Activated CD4-positive, alpha-beta memory T cell treated with anti-CD3 and anti-CD28 coated beads, Interleukin-2, amount 10 ng/mL, durations not matched to agents 7 days and 5 days (primary cell): ENCODE measurements at regions not wholly inside any gene's neighbourhood (a gene's known extent, or its start where the extent isn't known, plus 50 kb on each side); places are given as distances from the start of the nearest gene placed in this dataset.
"Not testable (repeated sequence)": the region's sequence is repeated elsewhere in the genome, so short reads cannot be mapped to it uniquely, and the experiment has no call there.

Source experiments
- CTCF ChIA-PET: fragments of 350-600 bp; sonication (Branson Sonifier 250); formaldehyde crosslinking; loops from one replicate; lab custom pipeline; 2021; ENCODE audit warnings: antibody characterized with exemption, inconsistent platforms; lab: Charles Lee
- POLR2A ChIA-PET: fragments of 350-600 bp; sonication (Branson Sonifier 250); formaldehyde crosslinking; loops from one replicate; lab custom pipeline; 2021; ENCODE audit warnings: antibody characterized with exemption; lab: Charles Lee
- DNase-seq: peaks from one replicate; pipeline ENCODE4 v3.0.0-alpha.2; 2020
- H3K27ac Mint-ChIP-seq: one replicate; pipeline ENCODE4 v1.8.0; 2021; ENCODE audit warnings: mild to moderate bottlenecking, mixed read lengths
- H3K27me3 Mint-ChIP-seq: one replicate; pipeline ENCODE4 v1.8.0; 2021; ENCODE audit warnings: mixed read lengths
- H3K36me3 Mint-ChIP-seq: one replicate; pipeline ENCODE4 v1.8.0; 2021; ENCODE audit warnings: low read depth, mixed read lengths
- H3K4me1 Mint-ChIP-seq: one replicate; pipeline ENCODE4 v1.8.0; 2021; ENCODE audit warnings: mixed read lengths
- H3K4me3 Mint-ChIP-seq: one replicate; pipeline ENCODE4 v1.8.0; 2021; ENCODE audit warnings: mild to moderate bottlenecking, mixed read lengths
- H3K9me3 Mint-ChIP-seq: one replicate; pipeline ENCODE4 v1.8.0; 2021; ENCODE audit warnings: mixed read lengths

DNA sequence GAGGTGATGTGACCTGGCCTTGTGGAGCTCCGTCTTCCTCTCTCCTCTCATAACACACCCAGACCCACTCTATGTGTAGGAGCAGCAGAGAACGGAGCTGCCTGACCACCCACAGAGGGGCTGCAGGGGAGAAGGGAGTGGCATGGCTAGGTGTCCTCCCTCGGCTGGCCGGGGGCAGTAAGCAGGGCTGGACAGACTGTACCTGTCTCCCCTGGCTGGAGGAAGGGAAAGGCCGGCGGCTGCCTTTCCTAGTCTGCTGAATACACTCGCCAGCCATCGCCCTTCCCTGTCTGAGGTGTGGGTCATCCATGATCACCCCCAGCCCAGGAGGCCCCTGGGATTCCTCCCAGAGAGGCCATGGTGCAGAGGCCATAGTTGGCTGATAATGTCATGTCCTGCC is 187.2 kb upstream of the AJAP1 start:
- no peaks in the 10 kb centered on the region for H3K4me1 Mint-ChIP-seq
- H3K36me3 Mint-ChIP-seq, result no peaks in the 10 kb centered on the region
- H3K27ac Mint-ChIP-seq, result no peak overlapping the region
- H3K27me3 Mint-ChIP-seq, result no peaks in the 10 kb centered on the region
- H3K9me3 Mint-ChIP-seq, result no peaks in the 10 kb centered on the region
- DNase-seq, result no peak
- no peak overlapping the region for H3K4me3 Mint-ChIP-seq
- ChIA-PET CTCF (no interaction called here), POLR2A (no interaction called here)

DNA sequence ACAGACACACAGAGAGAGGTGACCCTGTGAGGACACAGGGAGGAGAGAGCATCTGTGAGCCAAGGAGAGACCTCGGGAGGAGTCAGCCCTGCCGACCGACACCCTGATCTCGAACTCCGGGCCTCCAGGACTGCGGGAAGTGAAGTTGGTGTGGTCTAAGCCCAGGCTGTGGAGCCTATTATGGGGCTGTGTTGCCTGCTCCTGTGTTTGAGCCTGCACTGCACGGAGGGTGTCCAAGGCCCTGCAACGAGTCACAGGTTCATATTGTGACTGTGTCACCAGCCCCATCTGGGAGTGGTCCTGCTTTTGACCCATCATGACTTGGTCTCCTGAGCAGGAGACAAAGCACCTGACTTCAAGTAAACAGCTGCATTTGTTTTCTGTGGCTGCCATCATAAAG is 186.0 kb upstream of the AJAP1 start:
- no peaks in the 10 kb centered on the region for H3K27me3 Mint-ChIP-seq
- no peaks in the 10 kb centered on the region for H3K4me1 Mint-ChIP-seq
- H3K27ac Mint-ChIP-seq, result no peak overlapping the region
- no peak for DNase-seq
- ChIA-PET POLR2A (no interaction called here), CTCF (no interaction called here)
- no peaks in the 10 kb centered on the region for H3K9me3 Mint-ChIP-seq
- H3K4me3 Mint-ChIP-seq, result no peak overlapping the region
- H3K36me3 Mint-ChIP-seq, result no peaks in the 10 kb centered on the region

DNA sequence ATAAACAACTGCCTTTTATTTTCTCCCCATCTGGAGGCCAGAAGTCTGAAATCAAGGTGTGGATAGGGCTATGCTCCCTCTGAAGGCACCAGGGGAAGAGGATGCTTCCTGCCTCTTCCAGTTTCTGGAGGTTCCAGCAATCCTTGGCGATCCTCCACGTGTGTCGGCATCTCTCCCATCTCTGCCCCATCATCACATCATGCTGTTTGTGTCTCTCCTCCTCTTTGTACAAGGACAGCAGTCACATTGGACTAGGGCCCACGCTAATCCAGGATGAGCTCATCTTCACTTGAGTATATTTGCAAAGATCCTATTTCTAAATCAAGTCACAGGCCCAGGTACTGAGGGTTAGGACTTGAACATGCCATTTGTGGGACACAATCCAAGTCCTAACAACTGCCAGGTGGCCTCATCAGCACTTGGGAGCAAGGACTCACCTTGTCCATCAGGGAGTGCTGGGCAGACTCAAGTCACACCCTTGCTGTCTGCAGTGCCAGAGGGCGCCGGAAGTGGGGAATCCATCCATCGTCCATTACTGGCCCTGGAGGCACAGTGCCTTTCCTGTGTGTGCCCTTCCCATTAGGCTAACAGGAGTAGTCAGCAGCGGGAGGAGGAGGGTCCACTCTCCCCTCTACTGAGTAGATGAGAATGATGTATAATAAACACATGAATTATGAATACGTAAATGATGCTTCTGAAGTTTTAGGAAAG is 185.4 kb upstream of the AJAP1 start:
- Mint-ChIP-seq H3K27me3 (no peaks in the 10 kb centered on the region), H3K36me3 (no peaks in the 10 kb centered on the region), H3K27ac (no peak overlapping the region), H3K4me3 (no peak overlapping the region), H3K9me3 (no peaks in the 10 kb centered on the region), H3K4me1 (no peaks in the 10 kb centered on the region)
- POLR2A ChIA-PET, result no interaction called here
- no peak for DNase-seq
- CTCF ChIA-PET, result no interaction called here

DNA sequence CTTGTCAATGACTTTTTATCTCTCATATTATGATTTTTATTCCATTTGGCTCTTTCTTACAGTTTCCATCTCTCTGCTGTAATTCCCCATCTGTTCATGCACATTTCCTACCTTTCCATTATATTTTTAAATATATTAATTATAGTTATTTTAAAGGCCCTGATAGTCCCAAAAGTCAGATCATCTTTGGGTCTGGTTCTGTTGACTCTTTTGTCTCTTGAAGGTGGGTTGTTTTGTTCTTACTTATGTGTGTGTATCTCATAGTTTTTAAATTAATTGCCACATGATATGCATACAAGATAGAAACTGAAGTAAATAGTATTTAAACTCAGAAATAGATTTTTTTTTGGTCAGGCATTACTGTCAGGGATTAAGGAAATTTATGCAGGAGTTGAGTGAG is 178.0 kb upstream of the AJAP1 start:
- H3K27me3 Mint-ChIP-seq, result no peaks in the 10 kb centered on the region
- peaks cover 5% of the 10 kb centered on the region for H3K9me3 Mint-ChIP-seq
- no peak overlapping the region for H3K27ac Mint-ChIP-seq
- no peaks in the 10 kb centered on the region for H3K4me1 Mint-ChIP-seq
- DNase-seq, result no peak
- POLR2A ChIA-PET, result no interaction called here
- H3K4me3 Mint-ChIP-seq, result no peak overlapping the region
- CTCF ChIA-PET, result no interaction called here
- no peaks in the 10 kb centered on the region for H3K36me3 Mint-ChIP-seq

DNA sequence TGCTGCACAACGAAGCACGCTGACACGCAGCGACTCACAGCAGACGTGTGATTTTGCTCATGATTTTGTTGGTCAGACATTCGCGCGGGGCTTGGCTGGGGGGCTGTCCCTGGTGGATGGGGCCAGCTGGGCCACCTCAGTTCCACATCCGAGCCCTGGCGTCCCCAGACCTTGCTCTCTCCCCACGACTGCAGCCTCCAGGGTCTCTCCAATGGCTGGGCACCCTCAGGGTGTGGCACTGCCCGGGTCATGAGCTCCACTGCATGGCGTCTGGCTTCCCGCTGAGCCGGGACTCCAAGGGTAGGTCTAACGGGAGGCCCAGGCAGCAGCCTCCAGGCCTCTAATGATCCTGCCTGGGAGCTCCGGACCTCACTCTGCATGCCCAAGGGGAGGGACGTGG is 173.0 kb upstream of the AJAP1 start:
- no peaks in the 10 kb centered on the region for H3K36me3 Mint-ChIP-seq
- H3K9me3 Mint-ChIP-seq, result peaks cover 5% of the 10 kb centered on the region
- no peak overlapping the region for H3K4me3 Mint-ChIP-seq
- H3K27me3 Mint-ChIP-seq, result no peaks in the 10 kb centered on the region
- no peak for DNase-seq
- CTCF ChIA-PET, result no interaction called here
- no peaks in the 10 kb centered on the region for H3K4me1 Mint-ChIP-seq
- POLR2A ChIA-PET, result no interaction called here
- no peak overlapping the region for H3K27ac Mint-ChIP-seq

DNA sequence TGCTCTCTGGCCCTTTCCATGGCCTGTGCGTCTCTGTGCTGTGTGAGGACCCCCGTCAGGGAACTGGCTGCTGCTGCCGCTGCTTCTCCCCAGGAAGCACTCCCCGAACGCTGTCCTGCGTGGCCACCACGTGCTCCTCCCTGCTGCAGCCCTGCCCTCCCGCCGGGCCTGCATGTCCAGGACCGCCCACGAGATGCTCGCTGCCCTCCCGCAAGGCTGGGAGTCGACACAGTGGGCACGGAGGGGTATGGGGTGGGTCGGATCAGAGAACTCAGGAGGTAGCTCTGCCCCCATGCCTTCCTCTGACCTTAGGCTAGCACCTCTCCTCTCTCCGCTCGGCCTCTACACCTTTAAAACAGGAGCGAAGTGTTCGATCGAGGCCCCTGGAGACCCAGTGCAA is 171.9 kb upstream of the AJAP1 start:
- ChIA-PET CTCF (no interaction called here), POLR2A (no interaction called here)
- peaks cover 3% of the 10 kb centered on the region for H3K9me3 Mint-ChIP-seq

DNA sequence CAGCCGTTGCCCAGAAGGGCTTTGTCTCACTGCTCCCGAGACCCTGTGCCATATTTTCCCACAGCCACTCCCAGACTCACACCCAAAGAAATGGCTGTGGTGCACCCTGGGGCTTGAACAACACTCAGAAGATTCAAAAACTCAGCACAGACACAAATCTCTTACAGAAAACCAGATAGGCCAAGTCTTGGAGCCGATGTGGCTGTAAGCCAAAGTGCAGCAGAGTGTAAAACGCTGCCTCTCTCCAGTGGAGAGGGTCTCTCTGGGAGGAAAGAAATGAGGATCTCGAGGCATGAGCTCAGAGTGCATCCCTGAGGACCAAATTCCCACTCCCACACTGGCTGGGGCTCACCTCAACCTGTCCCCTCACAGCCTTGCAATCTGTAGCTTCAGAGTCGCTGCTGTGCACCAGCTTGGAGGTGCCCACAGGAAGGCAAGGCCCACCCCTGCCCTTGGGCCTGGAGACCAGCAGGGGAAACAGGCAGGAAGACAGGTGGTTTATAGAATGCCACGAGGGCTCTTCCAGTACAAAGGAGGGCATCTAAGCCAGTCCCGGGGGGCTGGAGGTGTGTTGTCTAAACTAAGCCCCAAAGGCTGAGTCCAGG is 171.3 kb upstream of the AJAP1 start:
- Mint-ChIP-seq H3K9me3 (no peaks in the 10 kb centered on the region), H3K27ac (no peak overlapping the region), H3K4me3 (no peak overlapping the region), H3K36me3 (no peaks in the 10 kb centered on the region), H3K4me1 (no peaks in the 10 kb centered on the region), H3K27me3 (no peaks in the 10 kb centered on the region)
- ChIA-PET POLR2A (no interaction called here), CTCF (no interaction called here)
- DNase-seq, result no peak

More for the DNA sequence above, 171.9 kb upstream of the AJAP1 start:
- no peaks in the 10 kb centered on the region for H3K36me3 Mint-ChIP-seq
- H3K27ac Mint-ChIP-seq, result no peak overlapping the region
- no peak overlapping the region for H3K4me3 Mint-ChIP-seq
- no peaks in the 10 kb centered on the region for H3K4me1 Mint-ChIP-seq
- no peak for DNase-seq
- no peaks in the 10 kb centered on the region for H3K27me3 Mint-ChIP-seq

DNA sequence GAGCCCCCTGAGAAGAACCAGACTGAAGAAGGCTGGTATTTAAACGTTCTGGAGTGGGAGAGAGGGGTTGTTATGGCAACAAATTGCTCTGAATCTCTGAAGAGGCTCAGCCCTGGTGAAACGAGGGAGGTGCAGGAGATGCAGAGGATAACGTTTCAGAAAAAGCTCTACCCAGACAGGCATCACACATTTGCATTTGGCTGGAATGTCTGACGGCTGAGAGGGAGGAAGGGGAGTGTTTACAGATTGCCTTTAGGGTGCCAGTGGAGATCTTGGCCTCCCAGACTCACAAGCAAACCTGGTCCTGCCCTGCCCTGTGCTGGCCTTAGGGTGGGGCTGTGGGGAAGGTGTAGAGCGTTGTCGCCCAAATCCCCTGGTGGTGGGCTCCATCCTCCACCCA is 169.0 kb upstream of the AJAP1 start:
- POLR2A ChIA-PET, result no interaction called here
- no peak overlapping the region for H3K4me3 Mint-ChIP-seq
- no peaks in the 10 kb centered on the region for H3K36me3 Mint-ChIP-seq
- no peaks in the 10 kb centered on the region for H3K9me3 Mint-ChIP-seq
- CTCF ChIA-PET, result no interaction called here
- H3K27me3 Mint-ChIP-seq, result no peaks in the 10 kb centered on the region
- H3K27ac Mint-ChIP-seq, result no peak overlapping the region
- no peaks in the 10 kb centered on the region for H3K4me1 Mint-ChIP-seq
- DNase-seq, result no peak

DNA sequence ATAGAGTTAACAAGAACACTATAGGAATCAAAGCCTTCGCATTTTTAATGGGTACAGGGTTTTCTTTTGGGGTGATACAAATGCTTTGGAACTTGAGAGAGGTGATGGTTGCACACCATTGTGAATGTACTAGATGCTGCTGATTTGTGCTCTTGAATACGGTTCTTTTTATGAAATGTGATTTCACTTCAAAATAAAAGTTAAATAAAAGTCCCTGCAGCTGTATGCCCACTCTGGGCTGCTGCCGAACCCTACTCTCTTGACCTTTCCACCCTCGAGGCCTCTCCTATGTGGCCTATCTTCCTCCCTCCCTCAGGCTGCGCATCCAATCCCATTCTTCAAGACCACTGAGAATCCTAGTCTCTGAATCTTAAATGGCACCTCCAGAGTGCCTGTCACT is 168.5 kb upstream of the AJAP1 start:
- Mint-ChIP-seq H3K27me3 (no peaks in the 10 kb centered on the region), H3K9me3 (no peaks in the 10 kb centered on the region), H3K36me3 (no peaks in the 10 kb centered on the region), H3K4me3 (no peak overlapping the region), H3K4me1 (no peaks in the 10 kb centered on the region), H3K27ac (no peak overlapping the region)
- POLR2A ChIA-PET, result no interaction called here
- DNase-seq, result no peak
- CTCF ChIA-PET, result no interaction called here

DNA sequence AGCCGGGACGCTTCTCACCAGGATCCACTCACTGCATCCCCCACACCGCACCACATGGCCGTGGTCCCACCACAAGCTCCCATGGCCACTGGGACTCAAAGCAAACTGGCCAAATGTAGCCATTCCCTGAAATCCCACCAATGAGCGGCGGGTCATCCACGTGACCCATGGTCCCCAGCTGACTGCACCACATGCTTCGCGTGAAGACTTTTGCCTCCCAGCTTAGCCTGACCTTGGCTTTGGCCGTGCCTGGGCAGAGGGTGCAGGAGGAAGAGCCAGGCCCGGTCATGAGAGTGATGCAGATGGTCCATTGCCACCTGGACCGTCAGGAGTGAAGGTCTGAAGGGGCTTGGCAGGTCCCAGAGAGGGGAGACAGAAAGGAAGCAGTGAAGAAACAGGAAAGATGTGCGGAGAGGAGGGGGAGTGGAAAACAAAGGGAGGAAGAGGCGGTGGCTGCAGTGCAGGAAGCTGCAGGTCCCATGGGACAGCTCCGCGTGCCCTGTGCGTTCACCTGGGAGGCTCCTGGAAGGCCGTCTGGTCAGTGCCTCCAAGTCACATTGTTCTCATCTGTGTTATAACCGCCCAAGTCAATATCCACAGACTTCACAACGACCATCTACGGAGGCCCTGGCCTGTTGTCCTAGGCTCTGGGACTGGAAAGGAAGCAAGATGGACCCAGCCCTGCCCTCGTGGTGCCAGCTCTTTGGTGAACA is 167.8 kb upstream of the AJAP1 start:
- H3K27me3 Mint-ChIP-seq, result no peaks in the 10 kb centered on the region
- ChIA-PET CTCF (no interaction called here), POLR2A (no interaction called here)
- no peak overlapping the region for H3K27ac Mint-ChIP-seq
- no peak overlapping the region for H3K4me3 Mint-ChIP-seq
- no peaks in the 10 kb centered on the region for H3K4me1 Mint-ChIP-seq
- no peaks in the 10 kb centered on the region for H3K36me3 Mint-ChIP-seq
- no peak for DNase-seq
- H3K9me3 Mint-ChIP-seq, result no peaks in the 10 kb centered on the region

DNA sequence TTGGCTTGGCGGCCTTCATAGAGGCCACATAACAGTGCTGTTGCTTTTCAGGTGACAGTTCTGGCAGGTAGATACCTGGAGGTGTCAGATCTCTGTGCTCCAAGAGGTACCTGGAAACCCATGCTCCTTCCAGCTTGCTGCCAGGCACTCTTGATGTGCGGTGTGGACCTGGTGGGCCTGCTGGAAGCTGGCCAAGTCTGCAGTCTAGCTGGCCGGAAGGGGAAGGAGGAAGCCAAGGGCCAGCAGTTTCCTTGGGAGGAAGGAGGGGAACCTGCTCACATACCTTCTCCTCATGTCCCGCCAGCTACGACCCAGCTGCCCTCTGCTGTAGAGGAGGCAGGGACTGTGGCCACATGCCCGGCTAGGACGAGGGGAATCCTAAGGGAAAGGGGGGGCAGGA is 166.4 kb upstream of the AJAP1 start:
- CTCF ChIA-PET, result no interaction called here

DNA sequence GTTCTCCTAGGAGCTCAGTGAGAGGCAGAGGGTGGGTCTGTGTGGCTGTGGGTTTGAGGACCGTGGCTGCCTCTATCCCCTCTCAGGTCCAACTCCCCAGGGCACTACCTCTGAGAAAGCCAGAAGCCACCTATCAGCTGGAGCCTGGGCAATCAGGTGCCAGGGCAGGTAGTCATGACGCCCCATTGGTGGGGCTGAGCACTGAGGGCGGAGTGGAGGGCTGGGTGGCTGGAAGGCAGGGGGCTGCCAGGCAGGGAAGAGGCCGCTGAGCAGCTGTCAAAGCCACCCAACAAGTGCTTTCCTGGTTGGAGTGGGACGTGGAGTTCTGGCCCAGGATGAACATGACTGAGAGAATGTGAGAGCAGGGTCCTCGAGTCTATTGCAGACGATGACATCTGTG is 164.9 kb upstream of the AJAP1 start:
- CTCF ChIA-PET, result no interaction called here
- H3K36me3 Mint-ChIP-seq, result no peaks in the 10 kb centered on the region
- no peaks in the 10 kb centered on the region for H3K9me3 Mint-ChIP-seq
- no peak for DNase-seq
- no peaks in the 10 kb centered on the region for H3K4me1 Mint-ChIP-seq
- H3K4me3 Mint-ChIP-seq, result no peak overlapping the region
- POLR2A ChIA-PET, result no interaction called here
- no peak overlapping the region for H3K27ac Mint-ChIP-seq
- H3K27me3 Mint-ChIP-seq, result no peaks in the 10 kb centered on the region

More for the DNA sequence above, 166.4 kb upstream of the AJAP1 start:
- DNase-seq, result no peak
- Mint-ChIP-seq H3K9me3 (no peaks in the 10 kb centered on the region), H3K27me3 (no peaks in the 10 kb centered on the region), H3K4me1 (no peaks in the 10 kb centered on the region), H3K27ac (no peak overlapping the region), H3K4me3 (no peak overlapping the region), H3K36me3 (no peaks in the 10 kb centered on the region)
- POLR2A ChIA-PET, result no interaction called here

DNA sequence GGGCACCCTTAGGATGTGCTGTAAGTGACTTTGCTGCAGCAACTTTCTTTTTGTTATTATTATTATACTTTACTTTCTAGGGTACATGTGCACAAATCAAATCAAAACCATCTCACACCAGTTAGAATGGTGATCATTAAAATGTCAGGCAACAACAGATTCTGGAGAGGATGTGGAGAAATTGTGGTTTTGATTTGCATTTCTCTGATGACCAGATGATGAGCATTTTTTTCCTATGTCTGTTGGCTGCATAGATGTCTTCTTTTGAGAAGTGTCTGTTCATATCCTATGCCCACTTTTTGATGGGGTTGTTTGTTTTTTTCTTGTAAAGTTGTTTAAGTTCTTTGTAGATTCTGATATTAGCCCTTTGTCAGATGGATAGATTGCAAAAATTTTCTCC is 164.4 kb upstream of the AJAP1 start:
- H3K36me3 Mint-ChIP-seq, CTCF ChIA-PET, H3K4me3 Mint-ChIP-seq, DNase-seq, H3K27ac Mint-ChIP-seq, H3K9me3 Mint-ChIP-seq, H3K27me3 Mint-ChIP-seq, H3K4me1 Mint-ChIP-seq, POLR2A ChIA-PET: not testable (repeated sequence)

DNA sequence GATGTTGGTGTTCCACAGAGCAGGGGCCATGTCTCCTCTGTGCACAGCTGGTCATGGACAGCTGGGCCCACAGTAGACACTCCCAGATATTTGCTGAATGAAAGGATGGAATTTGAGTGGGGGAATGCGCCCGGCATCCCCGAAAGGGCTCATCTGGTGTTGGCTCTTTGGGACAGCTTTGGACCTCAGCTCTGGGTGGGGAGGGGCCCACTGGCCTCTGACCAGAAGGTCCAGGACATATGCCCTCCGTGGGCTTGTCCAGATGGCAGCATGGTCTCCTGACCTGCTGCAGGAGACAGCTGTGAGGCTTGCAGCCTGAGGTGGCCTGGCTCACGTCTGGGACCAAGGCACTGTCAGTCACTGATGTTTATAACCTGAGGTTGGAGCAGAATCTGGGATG is 160.4 kb upstream of the AJAP1 start:
- no peaks in the 10 kb centered on the region for H3K27me3 Mint-ChIP-seq
- no peaks in the 10 kb centered on the region for H3K36me3 Mint-ChIP-seq
- CTCF ChIA-PET, result no interaction called here
- no peak overlapping the region for H3K27ac Mint-ChIP-seq
- H3K4me3 Mint-ChIP-seq, result no peak overlapping the region
- DNase-seq, result no peak
- POLR2A ChIA-PET, result no interaction called here
- H3K9me3 Mint-ChIP-seq, result no peaks in the 10 kb centered on the region
- H3K4me1 Mint-ChIP-seq, result no peaks in the 10 kb centered on the region
